ENCODE measurements at regions not wholly inside any gene's neighbourhood (a gene's known extent, or its start where the extent isn't known, plus 50 kb on each side); places are given as distances from the start of the nearest gene placed in this dataset.
"Not testable (repeated sequence)": the region's sequence is repeated elsewhere in the genome, so short reads cannot be mapped to it uniquely, and the experiment has no call there.

DNA sequence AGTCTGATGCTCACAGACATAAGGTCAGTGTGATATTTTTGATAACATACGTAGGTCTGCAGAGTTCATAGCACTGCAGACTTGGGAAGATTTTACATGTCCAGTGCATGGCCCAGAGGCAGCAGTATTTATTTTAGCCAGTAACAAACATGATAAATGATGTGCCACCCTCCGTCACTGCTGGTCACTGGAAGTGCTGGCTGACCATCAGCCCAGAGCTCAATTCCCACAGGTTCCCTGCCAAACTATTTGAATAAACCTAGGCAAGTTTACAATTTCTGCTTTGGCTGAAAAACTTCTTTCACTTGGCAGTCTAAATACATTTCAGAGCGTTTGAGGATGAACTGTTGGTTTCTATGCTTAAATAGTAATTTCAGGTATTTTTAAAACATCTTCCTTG, 135.5 kb upstream of the EDNRB start:
- no peak for ATAC-seq

DNA sequence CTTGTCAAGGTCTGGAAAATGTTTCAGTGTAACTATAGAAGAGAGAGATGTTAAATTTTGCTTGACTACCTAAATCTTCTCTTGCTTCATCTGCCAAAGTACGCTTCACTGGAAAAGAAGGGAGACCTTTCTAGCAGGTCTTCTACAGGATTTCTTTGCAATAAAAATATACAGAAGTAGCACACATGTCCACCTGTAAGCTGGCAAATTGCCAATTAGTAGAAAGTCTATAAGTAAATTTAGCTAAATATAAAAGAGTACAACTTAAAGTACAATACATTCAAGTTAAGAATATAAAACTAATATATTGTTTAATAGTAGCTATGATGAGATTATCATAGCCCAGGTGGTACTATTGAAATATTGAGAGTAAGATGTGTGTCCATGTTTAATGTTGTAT, 128.5 kb upstream of the EDNRB start:
- Histone ChIP-seq H3K9me3 (no peaks in the 10 kb centered on the region), H3K4me3 (no peak overlapping the region), H3K27ac (no peak overlapping the region), H3K4me1 (no peaks in the 10 kb centered on the region), H3K36me3 (no peaks in the 10 kb centered on the region), H3K27me3 (no peaks in the 10 kb centered on the region)
- ATAC-seq (no peak), DNase-seq (no peak)
- TF ChIP-seq, protein P1, sequence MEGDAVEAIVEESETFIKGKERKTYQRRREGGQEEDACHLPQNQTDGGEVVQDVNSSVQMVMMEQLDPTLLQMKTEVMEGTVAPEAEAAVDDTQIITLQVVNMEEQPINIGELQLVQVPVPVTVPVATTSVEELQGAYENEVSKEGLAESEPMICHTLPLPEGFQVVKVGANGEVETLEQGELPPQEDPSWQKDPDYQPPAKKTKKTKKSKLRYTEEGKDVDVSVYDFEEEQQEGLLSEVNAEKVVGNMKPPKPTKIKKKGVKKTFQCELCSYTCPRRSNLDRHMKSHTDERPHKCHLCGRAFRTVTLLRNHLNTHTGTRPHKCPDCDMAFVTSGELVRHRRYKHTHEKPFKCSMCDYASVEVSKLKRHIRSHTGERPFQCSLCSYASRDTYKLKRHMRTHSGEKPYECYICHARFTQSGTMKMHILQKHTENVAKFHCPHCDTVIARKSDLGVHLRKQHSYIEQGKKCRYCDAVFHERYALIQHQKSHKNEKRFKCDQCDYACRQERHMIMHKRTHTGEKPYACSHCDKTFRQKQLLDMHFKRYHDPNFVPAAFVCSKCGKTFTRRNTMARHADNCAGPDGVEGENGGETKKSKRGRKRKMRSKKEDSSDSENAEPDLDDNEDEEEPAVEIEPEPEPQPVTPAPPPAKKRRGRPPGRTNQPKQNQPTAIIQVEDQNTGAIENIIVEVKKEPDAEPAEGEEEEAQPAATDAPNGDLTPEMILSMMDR (IDR thresholded peaks at IDR 0.05), result no peak
- intact Hi-C loops (cut with DNase I), result no loop called here

More for the DNA sequence above, 135.5 kb upstream of the EDNRB start:
- Histone ChIP-seq H3K27ac (no peak overlapping the region), H3K4me1 (peaks cover 0 to 3% of the 10 kb centered on the region in 2 donors), H3K4me3 (no peak overlapping the region), H3K9me3 (peaks cover 0 to 15% of the 10 kb centered on the region in 2 donors), H3K36me3 (no peaks in the 10 kb centered on the region), H3K27me3 (no peaks in the 10 kb centered on the region)
- intact Hi-C loops (cut with DNase I), result no loop called here
- peak in 1 of 4 donors; percentile 41 for DNase-seq
- TF ChIP-seq, protein P1 (IDR thresholded peaks at IDR 0.05), result no peak

DNA sequence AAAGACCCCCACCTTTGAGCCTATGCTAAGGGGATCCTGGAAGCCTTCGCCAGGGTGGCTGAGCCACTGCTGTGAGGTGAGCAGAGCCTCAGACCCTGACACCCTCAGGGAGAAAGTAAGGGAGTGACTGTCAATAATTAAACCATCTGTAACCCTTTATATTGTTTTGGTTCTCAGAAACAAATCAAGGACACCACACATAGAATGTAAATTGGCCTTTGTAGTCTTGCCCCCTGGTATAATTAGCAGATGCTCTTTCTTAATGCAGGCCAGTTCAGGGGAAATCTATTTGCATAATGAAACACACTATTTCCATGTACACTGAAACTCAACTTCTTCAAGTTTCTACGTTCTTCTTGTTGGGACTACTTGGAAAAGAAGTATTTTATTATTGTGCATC, 127.7 kb upstream of the EDNRB start:
- no peaks in the 10 kb centered on the region for H3K4me1 ChIP-seq
- no peak overlapping the region for H3K4me3 ChIP-seq
- ATAC-seq (no peak), DNase-seq (no peak)
- no peaks in the 10 kb centered on the region for H3K9me3 ChIP-seq
- no peak overlapping the region for H3K27ac ChIP-seq
- TF ChIP-seq, protein P1 (IDR thresholded peaks at IDR 0.05), result no peak
- no peaks in the 10 kb centered on the region for H3K27me3 ChIP-seq
- H3K36me3 ChIP-seq, result no peaks in the 10 kb centered on the region
- intact Hi-C loops (cut with DNase I), result no loop called here

DNA sequence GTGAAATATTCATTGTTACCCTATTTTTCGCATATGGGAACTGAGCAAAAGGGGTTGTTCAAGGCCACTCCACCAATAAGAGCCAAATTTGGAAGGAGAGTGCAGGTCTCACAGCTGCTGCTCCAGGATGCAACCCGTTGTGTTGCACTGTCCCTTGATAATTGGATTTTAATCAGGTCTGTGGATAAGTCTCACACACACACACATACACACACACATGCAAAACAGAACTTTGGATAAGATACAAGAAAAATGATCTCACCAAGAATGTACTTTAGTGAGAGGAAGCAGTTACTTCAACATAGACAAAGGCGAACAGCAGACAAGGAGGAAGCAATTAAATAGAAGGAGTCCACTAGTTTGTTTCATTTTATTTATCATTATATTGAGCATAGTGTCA, 127.3 kb upstream of the EDNRB start:
- intact Hi-C loops (cut with DNase I), result no loop called here
- no peak overlapping the region for H3K4me3 ChIP-seq
- no peaks in the 10 kb centered on the region for H3K36me3 ChIP-seq
- no peak for DNase-seq
- ATAC-seq, result no peak
- H3K9me3 ChIP-seq, result no peaks in the 10 kb centered on the region
- H3K27me3 ChIP-seq, result no peaks in the 10 kb centered on the region
- H3K27ac ChIP-seq, result no peak overlapping the region
- H3K4me1 ChIP-seq, result no peaks in the 10 kb centered on the region
- TF ChIP-seq, protein P1 (IDR thresholded peaks at IDR 0.05), result no peak

DNA sequence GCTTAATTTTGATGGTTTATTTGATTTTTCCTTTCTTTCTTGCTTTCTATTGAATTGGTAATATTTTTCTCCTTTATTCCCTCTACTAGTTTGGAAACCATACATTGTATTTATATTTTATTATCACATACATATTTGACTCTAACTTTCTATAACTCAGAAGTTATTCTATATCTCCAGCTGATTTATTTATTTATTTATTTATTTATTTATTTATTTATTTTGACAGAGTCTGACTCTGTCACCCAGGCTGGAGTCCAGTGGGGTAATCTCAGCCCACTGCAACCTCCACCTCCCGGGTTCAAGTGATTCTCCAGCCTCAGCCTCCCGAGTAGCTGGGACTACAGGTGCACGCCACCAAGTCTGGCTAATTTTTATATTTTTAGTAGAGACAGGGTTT, 122.7 kb upstream of the EDNRB start:
- H3K4me3 ChIP-seq; H3K27me3 ChIP-seq; H3K27ac ChIP-seq; H3K36me3 ChIP-seq; ATAC-seq; DNase-seq; H3K4me1 ChIP-seq; H3K9me3 ChIP-seq; intact Hi-C loops (cut with DNase I): not testable (repeated sequence)

DNA sequence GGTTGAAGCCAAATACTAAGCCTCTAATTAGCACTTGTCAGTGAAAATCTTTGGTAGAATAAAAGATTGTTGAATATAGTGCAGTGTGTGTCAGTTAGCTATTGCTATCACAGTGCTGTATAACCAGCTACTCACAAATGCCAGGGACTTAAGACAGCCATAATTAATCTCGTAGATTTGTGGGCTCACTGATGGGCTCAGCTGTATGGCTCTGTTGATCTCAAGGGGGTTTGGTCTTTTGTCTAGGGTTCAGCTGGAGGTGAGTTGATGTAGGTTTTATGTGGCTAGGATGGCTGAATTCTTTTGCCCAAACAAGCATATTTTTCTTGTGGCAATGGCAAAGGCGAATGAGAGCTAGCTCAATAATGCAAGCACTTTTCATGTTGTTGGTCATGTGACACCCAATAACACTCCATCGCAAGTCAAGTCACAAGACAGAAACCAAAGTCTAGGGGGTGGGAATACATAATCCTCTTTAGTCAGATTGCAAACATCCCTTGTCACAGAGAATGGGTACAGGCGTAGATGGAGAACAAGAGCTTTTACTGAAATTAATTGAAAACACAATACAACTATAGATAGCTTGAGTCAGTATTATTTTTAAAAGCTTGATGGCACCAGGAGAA, 121.7 kb upstream of the EDNRB start:
- intact Hi-C loops (cut with DNase I), result no loop called here
- Histone ChIP-seq H3K36me3 (no peaks in the 10 kb centered on the region), H3K9me3 (no peaks in the 10 kb centered on the region), H3K4me3 (no peak overlapping the region), H3K27me3 (no peaks in the 10 kb centered on the region), H3K4me1 (no peaks in the 10 kb centered on the region), H3K27ac (no peak overlapping the region)
- DNase-seq (no peak), ATAC-seq (no peak)
- TF ChIP-seq, protein P1 (IDR thresholded peaks at IDR 0.05), result no peak
